Activated CD4-positive, alpha-beta T cell treated with anti-CD3 and anti-CD28 coated beads, Interleukin-2, amount 50 U/mL, for 4 hours (primary cell): ENCODE measurements at regions not wholly inside any gene's neighbourhood (a gene's known extent, or its start where the extent isn't known, plus 50 kb on each side); places are given as distances from the start of the nearest gene placed in this dataset.

Source experiments
- DNase-seq, 2 experiments: peaks; one replicate each; pipeline ENCODE4 v3.0.0-alpha.2; 2020

GRCh38 chr16:86632206-86632605, 53.9 kb downstream of the FOXL1 start:
- DNase-seq, result no peak

GRCh38 chr16:86632944-86633343, 54.6 kb downstream of the FOXL1 start:
- no peak for DNase-seq

- DNase-seq, result no peak
These were observed 55.9 kb downstream of the FOXL1 start for GRCh38 chr16:86634292-86634691.

- no peak for DNase-seq
These were observed 57.0 kb downstream of the FOXL1 start for GRCh38 chr16:86635176-86635876.

- no peak for DNase-seq
These were observed 57.6 kb downstream of the FOXL1 start for GRCh38 chr16:86635926-86636325.

GRCh38 chr16:86637744-86638143, 59.4 kb downstream of the FOXL1 start:
- no peak for DNase-seq

GRCh38 chr16:86638642-86639041, 60.3 kb downstream of the FOXL1 start:
- DNase-seq, result no peak

- DNase-seq, result no peak
These were observed 61.0 kb downstream of the FOXL1 start for GRCh38 chr16:86639354-86639753.

GRCh38 chr16:86640265-86640843, 62.0 kb downstream of the FOXL1 start:
- no peak for DNase-seq

- no peak for DNase-seq
These were observed 63.7 kb downstream of the FOXL1 start for GRCh38 chr16:86642087-86642486.

- DNase-seq, result no peak
These were observed 65.3 kb downstream of the FOXL1 start for GRCh38 chr16:86643671-86644070.

- DNase-seq, result no peak
These were observed 69.2 kb downstream of the FOXL1 start for GRCh38 chr16:86647561-86647960.

- DNase-seq, result no peak
These were observed 71.5 kb downstream of the FOXL1 start for GRCh38 chr16:86649875-86650274.

- DNase-seq, result no peak
These were observed 72.8 kb downstream of the FOXL1 start for GRCh38 chr16:86651013-86651627.

- DNase-seq, result no peak
These were observed 73.5 kb downstream of the FOXL1 start for GRCh38 chr16:86651823-86652222.

- no peak for DNase-seq
These were observed 75.1 kb downstream of the FOXL1 start for GRCh38 chr16:86653285-86654006.

- no peak for DNase-seq
These were observed 79.6 kb downstream of the FOXL1 start for GRCh38 chr16:86657972-86658371.

GRCh38 chr16:86660623-86661022, 82.3 kb downstream of the FOXL1 start:
- DNase-seq, result no peak

GRCh38 chr16:86661706-86662105, 83.4 kb downstream of the FOXL1 start:
- DNase-seq, result no peak

- DNase-seq, result no peak
These were observed 83.8 kb downstream of the FOXL1 start for GRCh38 chr16:86662195-86662594.

- DNase-seq, result no peak
These were observed 84.4 kb downstream of the FOXL1 start for GRCh38 chr16:86662740-86663139.

- DNase-seq, result no peak
These were observed 85.6 kb downstream of the FOXL1 start for GRCh38 chr16:86663685-86664521.
